Cardiac muscle cell (in vitro differentiated cells and primary cell): ENCODE measurements at regions not wholly inside any gene's neighbourhood (a gene's known extent, or its start where the extent isn't known, plus 50 kb on each side); places are given as distances from the start of the nearest gene placed in this dataset.
A peak's percentile ranks its signal among the peaks of the same experiment; 100 is the strongest.
"Not testable (repeated sequence)": the region's sequence is repeated elsewhere in the genome, so short reads cannot be mapped to it uniquely, and the experiment has no call there.

Source experiments
- DNase-seq, 2 donors: peaks; one replicate each; pipeline versions ENCODE4 v3.0.0 to v3.0.0-alpha.2; 2010 to 2017; ENCODE audit warnings: low read depth in 1 of 2, low spot score in 1 of 2
- H3K27ac ChIP-seq: fragments of 200-600 bp; sonication (generic); 2 replicates; pipeline ENCODE4 v1.5.1; 2016
- H3K27me3 ChIP-seq: fragments of 200-600 bp; sonication (generic); 2 replicates; pipeline ENCODE4 v1.6.0; 2016; ENCODE audit warnings: control low read depth
- H3K36me3 ChIP-seq: fragments of 200-600 bp; sonication (generic); 2 replicates; pipeline ENCODE4 v1.5.1; 2016; ENCODE audit warnings: control low read depth
- H3K4me1 ChIP-seq: fragments of 200-600 bp; sonication (generic); 2 replicates; pipeline ENCODE4 v1.8.1; 2017; ENCODE audit warnings: low read depth, mild to moderate bottlenecking, mixed run types
- H3K4me3 ChIP-seq: fragments of 200-600 bp; sonication (generic); 2 replicates; pipeline ENCODE4 v1.5.1; 2016; ENCODE audit warnings: mild to moderate bottlenecking
- H3K9me3 ChIP-seq: fragments of 200-600 bp; sonication (generic); 2 replicates; pipeline ENCODE4 v1.5.1; 2017; ENCODE audit warnings: low read depth, mild to moderate bottlenecking, control low read depth
- CTCF ChIP-seq: IDR thresholded peaks from 2 replicates; pipeline ENCODE4 v1.5.1; 2012; ENCODE audit warnings: low read depth, mild to moderate bottlenecking, low read length

DNA sequence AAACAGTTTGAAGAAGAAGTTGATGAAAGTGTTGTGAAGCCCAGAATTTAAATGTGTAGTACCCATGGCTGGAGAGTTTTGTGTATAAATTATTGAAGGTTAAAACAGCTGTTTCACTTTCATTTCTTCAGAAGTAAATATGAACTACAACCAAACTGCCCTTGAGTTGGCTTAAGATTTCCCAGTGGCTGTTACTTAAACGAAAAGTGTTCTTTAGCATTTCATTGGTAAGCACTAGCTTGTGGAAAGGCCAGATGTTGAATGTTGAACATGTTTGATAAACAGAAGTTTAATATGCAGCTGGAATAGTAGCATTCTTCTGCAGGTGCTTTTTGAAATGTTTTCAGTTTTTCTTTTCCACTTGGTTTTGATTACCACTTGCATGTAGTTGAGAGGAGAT, 83.2 kb upstream of the TNRC6B start:
- no peaks in the 10 kb centered on the region for H3K27me3 ChIP-seq
- H3K27ac ChIP-seq = no peak overlapping the region
- H3K4me1 ChIP-seq = no peaks in the 10 kb centered on the region
- no peaks in the 10 kb centered on the region for H3K36me3 ChIP-seq
- no peak for TF ChIP-seq CTCF
- no peaks in the 10 kb centered on the region for H3K9me3 ChIP-seq
- no peak for DNase-seq
- H3K4me3 ChIP-seq = no peak overlapping the region

- not testable (repeated sequence) for H3K4me3 ChIP-seq, H3K36me3 ChIP-seq, H3K9me3 ChIP-seq, DNase-seq, H3K27ac ChIP-seq, H3K4me1 ChIP-seq, H3K27me3 ChIP-seq
Measured at GRCh38 chr22:40099887-40100286, 77.8 kb upstream of the TNRC6B start.

DNA sequence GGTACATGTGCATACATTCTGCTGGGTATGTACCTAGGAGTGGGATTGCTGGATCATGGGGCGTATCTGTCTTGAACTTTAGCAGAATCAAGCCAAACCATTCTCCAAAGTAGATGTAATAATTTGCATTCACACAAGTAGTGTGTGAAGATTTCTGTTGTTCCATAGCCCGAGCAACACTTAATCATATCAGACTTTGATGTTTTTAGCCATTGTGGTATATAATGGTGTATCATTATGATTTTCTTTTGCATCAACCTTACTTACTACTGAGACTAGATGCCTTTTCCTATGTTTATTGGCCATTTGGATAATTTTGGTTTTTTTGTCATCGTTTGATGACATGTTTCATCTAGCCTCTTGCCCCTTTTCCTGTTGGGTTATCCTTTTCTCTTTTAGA, 72.0 kb upstream of the TNRC6B start:
- no peaks in the 10 kb centered on the region for H3K4me1 ChIP-seq
- H3K9me3 ChIP-seq = no peaks in the 10 kb centered on the region
- DNase-seq = no peak
- H3K27me3 ChIP-seq = no peaks in the 10 kb centered on the region
- no peak for TF ChIP-seq CTCF
- no peak overlapping the region for H3K27ac ChIP-seq
- no peaks in the 10 kb centered on the region for H3K36me3 ChIP-seq
- H3K4me3 ChIP-seq = no peak overlapping the region

- no peak overlapping the region for H3K27ac ChIP-seq
Measured at GRCh38 chr22:40107244-40107643, 70.5 kb upstream of the TNRC6B start.

GRCh38 chr22:40107851-40108378, 69.8 kb upstream of the TNRC6B start:
- TF ChIP-seq CTCF = no peak
- H3K4me3 ChIP-seq = no peak overlapping the region
- peak overlapping the region; percentile 43 for H3K27ac ChIP-seq
- H3K9me3 ChIP-seq = no peaks in the 10 kb centered on the region
- peaks cover 3% of the 10 kb centered on the region for H3K4me1 ChIP-seq
- no peaks in the 10 kb centered on the region for H3K36me3 ChIP-seq
- H3K27me3 ChIP-seq = no peaks in the 10 kb centered on the region
- DNase-seq = peak in 1 of 2 donors; percentile 39

More at GRCh38 chr22:40107244-40107643, 70.5 kb upstream of the TNRC6B start:
- no peak for TF ChIP-seq CTCF
- DNase-seq = no peak
- Histone ChIP-seq H3K27me3 (no peaks in the 10 kb centered on the region), H3K9me3 (no peaks in the 10 kb centered on the region), H3K4me1 (peaks cover 3% of the 10 kb centered on the region), H3K36me3 (no peaks in the 10 kb centered on the region), H3K4me3 (no peak overlapping the region)

DNA sequence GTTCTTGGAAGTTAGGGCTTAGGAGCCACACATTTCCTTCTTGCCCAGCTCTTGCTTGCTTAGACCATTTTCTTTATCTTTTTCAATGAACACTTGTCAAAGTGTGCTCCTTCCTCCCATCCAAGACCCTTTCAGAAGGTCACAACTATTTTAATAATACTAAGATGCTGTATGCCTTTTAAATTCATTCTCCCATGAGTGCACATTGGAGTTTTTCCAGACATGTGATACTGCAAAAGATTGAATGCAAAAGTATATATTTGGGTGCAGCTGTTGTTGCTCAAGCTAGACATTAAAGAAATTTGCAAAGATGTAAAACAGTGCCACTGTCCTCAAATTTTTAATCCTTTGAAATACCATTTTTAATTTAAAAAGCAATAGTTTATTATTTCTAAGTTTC, 69.3 kb upstream of the TNRC6B start:
- H3K27me3 ChIP-seq = no peaks in the 10 kb centered on the region
- H3K9me3 ChIP-seq = no peaks in the 10 kb centered on the region
- H3K27ac ChIP-seq = no peak overlapping the region
- no peak overlapping the region for H3K4me3 ChIP-seq
- H3K36me3 ChIP-seq = no peaks in the 10 kb centered on the region
- DNase-seq = no peak
- TF ChIP-seq CTCF = no peak
- H3K4me1 ChIP-seq = peaks cover 3% of the 10 kb centered on the region

DNA sequence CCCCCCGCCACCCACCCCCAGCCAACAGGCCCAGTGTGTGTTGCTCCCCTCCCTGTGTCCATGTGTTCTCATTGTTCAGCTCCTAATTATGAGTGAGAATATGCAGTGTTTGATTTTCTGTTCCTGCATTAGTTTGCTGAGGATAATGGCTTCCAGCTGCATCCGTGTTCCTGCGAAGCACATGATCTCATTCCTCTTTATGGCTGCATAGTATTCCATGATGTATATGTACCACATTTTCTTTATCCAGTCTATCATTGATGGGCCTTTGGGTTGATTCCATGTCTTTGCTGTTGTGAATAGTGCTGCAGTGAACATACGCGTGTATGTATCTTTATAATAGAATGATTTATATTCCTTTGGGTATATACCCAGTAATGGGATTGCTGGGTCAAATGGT, 68.8 kb upstream of the TNRC6B start:
- H3K9me3 ChIP-seq, H3K27me3 ChIP-seq, H3K4me3 ChIP-seq, H3K36me3 ChIP-seq, DNase-seq, H3K4me1 ChIP-seq, H3K27ac ChIP-seq: not testable (repeated sequence)
